ENCODE measurements at regions not wholly inside any gene's neighbourhood (a gene's known extent, or its start where the extent isn't known, plus 50 kb on each side); places are given as distances from the start of the nearest gene placed in this dataset.

- TF ChIP-seq CTCF (IDR thresholded peaks at IDR 0.05) (no peak), USF2 (CRISPR knock-in tag; IDR thresholded peaks at IDR 0.05) (no peak), SP1 (CRISPR knock-in tag; conservative IDR thresholded peaks at IDR 0.05) (no peak), NFE2L1 (CRISPR knock-in tag; IDR thresholded peaks at IDR 0.05) (no peak), NR2C2 (CRISPR knock-in tag; IDR thresholded peaks at IDR 0.05) (no peak)
These were observed 248.3 kb downstream of the COX7C start for GRCh38 chr5:86866036-86866435.
